H1 (cell line): ENCODE measurements at regions not wholly inside any gene's neighbourhood (a gene's known extent, or its start where the extent isn't known, plus 50 kb on each side); places are given as distances from the start of the nearest gene placed in this dataset.

Experiments
- CTCF ChIA-PET: fragments of 300-600 bp; sonication (Branson Sonifier 250); formaldehyde crosslinking; loops from one replicate; lab custom pipeline; 2021; ENCODE audit not compliant: partially characterized antibody; lab: Charles Lee
- POLR2A ChIA-PET: fragments of 300-600 bp; sonication (Branson Sonifier 250); formaldehyde crosslinking; loops from one replicate; lab custom pipeline; 2021; ENCODE audit warnings: inconsistent platforms; ENCODE audit not compliant: partially characterized antibody; lab: Charles Lee
- DNase-seq, 2 experiments: peaks; one replicate each; pipeline versions ENCODE4 v3.0.0 to v3.0.0-alpha.2; 2010 to 2022; ENCODE audit warnings: low spot score in 2 of 2, low read depth in 1 of 2, mixed read lengths in 1 of 2
- FAIRE-seq: peaks from 2 replicates; lab custom pipeline; 2011; peaks lifted over from hg19 to GRCh38; lab: Jason Lieb, UNC
- H2AFZ ChIP-seq: 2 replicates; pipeline ENCODE4 v1.8.1; 2012; ENCODE audit warnings: low read length, inconsistent platforms
- H2AK5ac ChIP-seq: 2 replicates; pipeline ENCODE4 v1.6.1; 2013; ENCODE audit warnings: low read depth, low read length
- H2BK120ac ChIP-seq: replicated peaks from 2 replicates; pipeline ENCODE3; 2013; ENCODE audit warnings: low read depth, low read length, inconsistent platforms
- H2BK12ac ChIP-seq: 2 replicates; pipeline ENCODE4 v1.6.1; 2013; ENCODE audit warnings: low read depth, low read length
- H2BK15ac ChIP-seq: 2 replicates; pipeline ENCODE4 v1.6.1; 2013; ENCODE audit warnings: low read length
- H2BK20ac ChIP-seq: 2 replicates; pipeline ENCODE4 v1.6.1; 2013; ENCODE audit warnings: low read length
- H2BK5ac ChIP-seq: 2 replicates; pipeline ENCODE4 v1.6.1; 2013; ENCODE audit warnings: low read depth, low read length
- H3K14ac ChIP-seq: 2 replicates; pipeline ENCODE4 v1.6.1; 2013; ENCODE audit warnings: inconsistent platforms; ENCODE audit not compliant: insufficient read length
- H3K18ac ChIP-seq: 2 replicates; pipeline ENCODE4 v1.6.1; 2013; ENCODE audit warnings: low read length; ENCODE audit errors: extremely low read depth
- H3K23ac ChIP-seq: 2 replicates; pipeline ENCODE4 v1.6.1; 2013; ENCODE audit warnings: inconsistent platforms; ENCODE audit not compliant: insufficient read length
- H3K23me2 ChIP-seq: 2 replicates; pipeline ENCODE4 v1.6.1; 2013; ENCODE audit warnings: low read depth, low read length
- H3K27ac ChIP-seq: 2 replicates; pipeline ENCODE4 v1.6.1; 2011; ENCODE audit warnings: low read depth, low read length, inconsistent platforms
- H3K27me3 ChIP-seq, 4 experiments: replicated peaks in 1 of 4; 1 replicate in 1 of 4; 2 replicates in 3 of 4; pipeline versions ENCODE4 v1.6.1 to v1.8.1; 2011 to 2013; ENCODE audit warnings: low read length in 3 of 4, mild to moderate bottlenecking in 3 of 4, inconsistent platforms in 2 of 4, mixed read lengths in 2 of 4, moderate library complexity in 1 of 4; ENCODE audit not compliant: control insufficient read depth in 3 of 4, insufficient read depth in 3 of 4; ENCODE audit errors: extremely low read depth in 1 of 4
- H3K36me3 ChIP-seq, 4 experiments: 2 replicates each; pipeline versions ENCODE4 v1.6.1 to v1.8.1; 2011 to 2013; ENCODE audit warnings: mild to moderate bottlenecking in 4 of 4, low read length in 3 of 4, moderate library complexity in 2 of 4, control low read depth in 1 of 4, inconsistent platforms in 1 of 4; ENCODE audit not compliant: insufficient read depth in 4 of 4, control insufficient read depth in 2 of 4
- H3K4ac ChIP-seq: replicated peaks from 2 replicates; pipeline ENCODE3; 2013; ENCODE audit warnings: low read length, low read depth, mixed read lengths, inconsistent platforms; ENCODE audit not compliant: insufficient read length
- H3K4me1 ChIP-seq, 4 experiments: replicated peaks in 1 of 4; 1 replicate in 1 of 4; 2 replicates in 3 of 4; pipeline versions ENCODE4 v1.6.1 to v1.8.1; 2011 to 2013; ENCODE audit warnings: low read length in 3 of 4, inconsistent platforms in 2 of 4, mixed read lengths in 1 of 4; ENCODE audit not compliant: insufficient read depth in 4 of 4, control insufficient read depth in 3 of 4
- H3K4me2 ChIP-seq, 2 experiments: 2 replicates each; pipeline versions ENCODE4 v1.6.1 to v1.8.1; 2011 to 2013; ENCODE audit warnings: low read depth in 2 of 2, low read length in 2 of 2, control low read depth in 1 of 2, inconsistent platforms in 1 of 2, mild to moderate bottlenecking in 1 of 2; ENCODE audit not compliant: insufficient read depth in 1 of 2
- H3K4me3 ChIP-seq, 4 experiments: fragments of 200-600, 300-600 bp in 1 of 4; sonication (generic), shearing (Covaris generic), sonication (Bioruptor Twin) in 1 of 4; 2 replicates each; pipeline versions ENCODE4 v1.5.1 to v1.8.1; 2011 to 2016; ENCODE audit warnings: low read length in 4 of 4, low read depth in 3 of 4, control low read depth in 2 of 4, inconsistent platforms in 2 of 4, mild to moderate bottlenecking in 2 of 4, mixed read lengths in 1 of 4, moderate library complexity in 1 of 4; ENCODE audit not compliant: insufficient read depth in 2 of 4; ENCODE audit errors: extremely low read depth in 1 of 4
- H3K56ac ChIP-seq: replicated peaks from 2 replicates; pipeline ENCODE3; 2013; ENCODE audit warnings: low read depth, mild to moderate bottlenecking, mixed read lengths, low read length, inconsistent platforms; ENCODE audit not compliant: insufficient read length
- H3K79me1 ChIP-seq: 2 replicates; pipeline ENCODE4 v1.6.1; 2013; ENCODE audit warnings: low read depth, low read length, control low read depth
- H3K79me2 ChIP-seq, 2 experiments: 2 replicates each; pipeline versions ENCODE4 v1.6.1 to v1.8.1; 2012 to 2013; ENCODE audit warnings: low read length in 2 of 2, mild to moderate bottlenecking in 2 of 2, inconsistent platforms in 1 of 2; ENCODE audit not compliant: insufficient read depth in 2 of 2, control insufficient read depth in 1 of 2
- H3K9ac ChIP-seq, 4 experiments: replicated peaks in 1 of 4; 1 replicate in 1 of 4; 2 replicates in 3 of 4; pipeline versions ENCODE4 v1.6.1 to v1.8.1; 2011 to 2013; ENCODE audit warnings: low read depth in 3 of 4, low read length in 3 of 4, control low read depth in 2 of 4, mild to moderate bottlenecking in 2 of 4, moderate library complexity in 2 of 4, inconsistent platforms in 1 of 4; ENCODE audit errors: extremely low read depth in 1 of 4
- H3K9me3 ChIP-seq, 2 experiments: 2 replicates each; pipeline versions ENCODE4 v1.6.1 to v1.8.1; 2012 to 2013; ENCODE audit warnings: mild to moderate bottlenecking in 2 of 2, moderate library complexity in 2 of 2, control low read depth in 1 of 2, inconsistent platforms in 1 of 2, low read depth in 1 of 2, low read length in 1 of 2, mixed read lengths in 1 of 2; ENCODE audit not compliant: insufficient read depth in 2 of 2
- H4K20me1 ChIP-seq, 2 experiments: replicated peaks in 1 of 2; 2 replicates each; pipeline versions ENCODE3 to v1.8.1; 2011 to 2013; ENCODE audit warnings: inconsistent platforms in 2 of 2, low read length in 2 of 2, mild to moderate bottlenecking in 1 of 2; ENCODE audit not compliant: insufficient read depth in 2 of 2, control insufficient read depth in 1 of 2
- H4K5ac ChIP-seq: 2 replicates; pipeline ENCODE4 v1.6.1; 2013; ENCODE audit warnings: low read length, low read depth, mixed read lengths, inconsistent platforms; ENCODE audit not compliant: insufficient read length
- H4K8ac ChIP-seq: 2 replicates; pipeline ENCODE4 v1.8.0; 2013; ENCODE audit warnings: mild to moderate bottlenecking, moderate library complexity, low read length, inconsistent platforms; ENCODE audit not compliant: insufficient read depth; ENCODE audit errors: extremely low read depth
- H4K91ac ChIP-seq: replicated peaks from 2 replicates; pipeline ENCODE3; 2013; ENCODE audit warnings: low read length, mixed read lengths, inconsistent platforms; ENCODE audit not compliant: insufficient read length
- EP300 ChIP-seq, 2 experiments: IDR thresholded peaks; 1 replicate in 1 of 2; 2 replicates in 1 of 2; pipeline ENCODE4 v1.6.1; 2011 to 2012; ENCODE audit warnings: low read depth in 2 of 2, low read length in 2 of 2, mild to moderate bottlenecking in 2 of 2, borderline replicate concordance in 1 of 2, inconsistent platforms in 1 of 2, moderate library complexity in 1 of 2
- WGBS, 2 experiments: shearing (Covaris generic) in 1 of 2; methylation state at CpG; one replicate each; pipeline versions ENCODE4 v1.1.6 to v1.1.7; 2013 to 2015; ENCODE audit warnings: low lambda C conversion rate in 2 of 2, mixed read lengths in 2 of 2, inconsistent platforms in 1 of 2, low coverage in 1 of 2, missing lambda C conversion rate in 1 of 2; ENCODE audit not compliant: insufficient replicate concordance in 2 of 2, insufficient coverage in 1 of 2, insufficient read length in 1 of 2; ENCODE audit errors: extremely low coverage in 1 of 2, missing lambda C conversion rate in 1 of 2; 5-methylcytosine and 5-hydroxymethylcytosine counted together

DNA sequence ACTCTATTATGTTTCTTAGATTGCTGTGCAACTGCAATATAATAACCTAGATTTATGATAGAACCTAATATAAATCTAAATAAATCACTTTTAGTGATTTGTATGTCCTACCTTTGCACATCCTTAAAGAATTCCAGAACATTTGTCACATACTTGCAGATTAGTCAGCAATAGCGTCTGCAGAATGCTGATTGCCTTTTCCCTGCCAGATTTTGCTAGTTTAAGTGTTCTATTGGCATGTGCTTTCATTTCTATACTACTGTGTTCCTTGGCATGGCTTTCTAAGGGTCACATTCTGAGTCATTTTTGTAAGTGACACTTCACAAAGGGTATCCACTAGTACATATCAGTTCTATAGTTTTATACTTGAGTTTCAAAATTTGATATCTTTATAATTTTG, 303.1 kb upstream of the GIMD1 start:
- no peak overlapping the region for H4K5ac ChIP-seq
- H2AK5ac ChIP-seq: no peak overlapping the region
- FAIRE-seq (no peak), DNase-seq (no peak)
- H3K23ac ChIP-seq: no peak overlapping the region
- H2BK5ac ChIP-seq: no peak overlapping the region
- H4K8ac ChIP-seq: no peak overlapping the region
- H2BK20ac ChIP-seq: no peak overlapping the region
- H3K4me3 ChIP-seq: no peak overlapping the region
- no peak overlapping the region for H3K18ac ChIP-seq
- no peaks in the 10 kb centered on the region for H3K36me3 ChIP-seq
- H2AFZ ChIP-seq: no peak overlapping the region
- CTCF ChIA-PET: no interaction called here
- no peak overlapping the region for H2BK12ac ChIP-seq
- TF ChIP-seq EP300 (IDR thresholded peaks at IDR 0.05; ENCODE audit: borderline replicate concordance in 1 of 2, low read depth in 2 of 2, low read length in 2 of 2): no peak
- H2BK120ac ChIP-seq: no peak overlapping the region
- H3K79me1 ChIP-seq: no peaks in the 10 kb centered on the region
- H3K23me2 ChIP-seq: no peaks in the 10 kb centered on the region
- no peaks in the 10 kb centered on the region for H3K27me3 ChIP-seq
- no peak overlapping the region for H3K14ac ChIP-seq
- no peak overlapping the region for H3K56ac ChIP-seq
- POLR2A ChIA-PET: no interaction called here
- no peak overlapping the region for H4K91ac ChIP-seq
- 94% methylated on average over 1 of the region's 1 CpG; no CpG with 5 or more reads in 1 of the 2 experiments for WGBS, 2 experiments
- no peaks in the 10 kb centered on the region for H4K20me1 ChIP-seq
- H3K4ac ChIP-seq: no peak overlapping the region
- no peaks in the 10 kb centered on the region for H3K9me3 ChIP-seq
- H3K4me1 ChIP-seq: no peaks in the 10 kb centered on the region
- H3K27ac ChIP-seq: no peak overlapping the region
- H3K4me2 ChIP-seq: no peak overlapping the region
- H3K79me2 ChIP-seq: no peaks in the 10 kb centered on the region
- no peak overlapping the region for H3K9ac ChIP-seq
- no peak overlapping the region for H2BK15ac ChIP-seq
